ENCODE measurements at regions not wholly inside any gene's neighbourhood (a gene's known extent, or its start where the extent isn't known, plus 50 kb on each side); places are given as distances from the start of the nearest gene placed in this dataset.

GRCh38 chr5:118554241-118554640, 434.1 kb downstream of the DTWD2 start:
- TF ChIP-seq CTCF (IDR thresholded peaks at IDR 0.05) (no peak), ZFX (IDR thresholded peaks at IDR 0.05; ENCODE audit: borderline replicate concordance) (no peak)

All from 22Rv1 (cell line).